22Rv1 (cell line): ENCODE measurements at regions not wholly inside any gene's neighbourhood (a gene's known extent, or its start where the extent isn't known, plus 50 kb on each side); places are given as distances from the start of the nearest gene placed in this dataset.
A peak's percentile ranks its signal among the peaks of the same experiment; 100 is the strongest.

Experiments used
- H3K27ac ChIP-seq: fragments of 450-650 bp; 2 replicates; pipeline ENCODE4 v1.5.1; 2017
- CTCF ChIP-seq: fragments of 450-650 bp; IDR thresholded peaks from 2 replicates; pipeline ENCODE4 v1.5.1; 2017; ENCODE audit warnings: mild to moderate bottlenecking
- ZFX ChIP-seq: fragments of 450-650 bp; IDR thresholded peaks from 2 replicates; pipeline ENCODE4 v1.6.1; 2017; ENCODE audit warnings: antibody characterized with exemption, borderline replicate concordance

GRCh38 chr2:13745330-13745729 lies 887.2 kb upstream of the LRATD1 start:
- no peak for TF ChIP-seq ZFX
- TF ChIP-seq CTCF = peak; percentile 14; the same call in 1 of the 2 replicates
- no peak overlapping the region for H3K27ac ChIP-seq

GRCh38 chr2:13751955-13752354 lies 880.6 kb upstream of the LRATD1 start:
- TF ChIP-seq CTCF (no peak), ZFX (no peak)
- H3K27ac ChIP-seq = no peak overlapping the region

- H3K27ac ChIP-seq = no peak overlapping the region
- TF ChIP-seq CTCF (no peak), ZFX (no peak)
Observed at GRCh38 chr2:13758412-13758811, 874.1 kb upstream of the LRATD1 start.

GRCh38 chr2:13768274-13768673 lies 864.2 kb upstream of the LRATD1 start:
- TF ChIP-seq CTCF (no peak), ZFX (no peak)
- H3K27ac ChIP-seq = no peak overlapping the region

GRCh38 chr2:13770279-13770678 lies 862.2 kb upstream of the LRATD1 start:
- TF ChIP-seq ZFX (no peak), CTCF (no peak)
- H3K27ac ChIP-seq = no peak overlapping the region

- TF ChIP-seq ZFX = no peak
- TF ChIP-seq CTCF = no peak
- H3K27ac ChIP-seq = no peak overlapping the region
Observed at GRCh38 chr2:13779996-13780395, 852.5 kb upstream of the LRATD1 start.

- H3K27ac ChIP-seq = no peak overlapping the region
- no peak for TF ChIP-seq CTCF
- no peak for TF ChIP-seq ZFX
Observed at GRCh38 chr2:13791019-13791547, 841.4 kb upstream of the LRATD1 start.
